HEK293 (cell line): ENCODE measurements at regions not wholly inside any gene's neighbourhood (a gene's known extent, or its start where the extent isn't known, plus 50 kb on each side); places are given as distances from the start of the nearest gene placed in this dataset.
A peak's percentile ranks its signal among the peaks of the same experiment; 100 is the strongest.

ENCODE experiments used
- ATF2 ChIP-seq: fragments of 450-650 bp; formaldehyde crosslinking; IDR thresholded peaks from 2 replicates; pipeline ENCODE4 v1.5.1; 2016; ENCODE audit warnings: missing biosample characterization, missing genetic modification characterization, low read depth
- BCL11A ChIP-seq: fragments of 450-650 bp; formaldehyde crosslinking; IDR thresholded peaks from 2 replicates; pipeline ENCODE4 v1.5.1; 2016; ENCODE audit warnings: low read depth, missing biosample characterization, missing genetic modification characterization
- HOXA7 ChIP-seq: sonication (generic); formaldehyde crosslinking; IDR thresholded peaks from 2 replicates; pipeline ENCODE4 v1.8.1; 2022; ENCODE audit warnings: missing genetic modification reagents, borderline replicate concordance
- KLF16 ChIP-seq: fragments of 450-650 bp; formaldehyde crosslinking; IDR thresholded peaks from 2 replicates; pipeline ENCODE4 v1.5.1; 2017; ENCODE audit warnings: missing biosample characterization, missing genetic modification characterization
- KLF9 ChIP-seq: fragments of 450-650 bp; formaldehyde crosslinking; IDR thresholded peaks from 2 replicates; pipeline ENCODE4 v1.5.1; 2016; ENCODE audit warnings: missing biosample characterization, missing genetic modification characterization, low read depth
- MZF1 ChIP-seq: fragments of 450-650 bp; formaldehyde crosslinking; IDR thresholded peaks from 2 replicates; pipeline ENCODE4 v1.5.1; 2017; ENCODE audit warnings: missing biosample characterization, missing genetic modification characterization, borderline replicate concordance
- SETDB1 ChIP-seq: IDR thresholded peaks from one replicate; pipeline ENCODE4 v1.6.1; 2017; ENCODE audit warnings: mild to moderate bottlenecking, low read length, moderate library complexity, mixed read lengths; ENCODE audit not compliant: insufficient read length
- TCF7L2 ChIP-seq: IDR thresholded peaks from 2 replicates; pipeline ENCODE4 v1.6.1; 2011; ENCODE audit warnings: low read depth, mild to moderate bottlenecking, inconsistent platforms, low read length, moderate library complexity, borderline replicate concordance
- TRIM28 ChIP-seq: IDR thresholded peaks from 2 replicates; pipeline ENCODE4 v1.6.1; 2011; ENCODE audit warnings: low read length, control low read depth, borderline replicate concordance
- TSHZ1 ChIP-seq: fragments of 450-650 bp; formaldehyde crosslinking; IDR thresholded peaks from 2 replicates; pipeline ENCODE4 v1.5.1; 2016; ENCODE audit warnings: missing biosample characterization, missing genetic modification characterization, borderline replicate concordance
- ZBTB48 ChIP-seq: fragments of 450-650 bp; formaldehyde crosslinking; IDR thresholded peaks from 2 replicates; pipeline ENCODE4 v1.5.1; 2016; ENCODE audit warnings: missing biosample characterization, missing genetic modification characterization
- ZFP3 ChIP-seq: fragments of 450-650 bp; formaldehyde crosslinking; IDR thresholded peaks from 2 replicates; pipeline ENCODE4 v1.5.1; 2016; ENCODE audit warnings: low read depth, missing biosample characterization, missing genetic modification characterization
- ZNF221 ChIP-seq: fragments of 450-650 bp; formaldehyde crosslinking; IDR thresholded peaks from 2 replicates; pipeline ENCODE4 v1.5.1; 2017; ENCODE audit warnings: missing biosample characterization, missing genetic modification characterization, borderline replicate concordance
- ZNF335 ChIP-seq: fragments of 450-650 bp; formaldehyde crosslinking; conservative IDR thresholded peaks from 2 replicates; pipeline ENCODE4 v1.5.1; 2016; ENCODE audit warnings: missing biosample characterization, missing genetic modification characterization
- ZNF341 ChIP-seq: fragments of 450-650 bp; formaldehyde crosslinking; IDR thresholded peaks from 2 replicates; pipeline ENCODE4; 2016; ENCODE audit warnings: low read depth, missing biosample characterization, missing genetic modification characterization
- ZNF366 ChIP-seq: fragments of 450-650 bp; formaldehyde crosslinking; conservative IDR thresholded peaks from 2 replicates; pipeline ENCODE4 v1.5.1; 2016; ENCODE audit warnings: missing biosample characterization, missing genetic modification characterization
- ZNF501 ChIP-seq: fragments of 450-650 bp; formaldehyde crosslinking; IDR thresholded peaks from 2 replicates; pipeline ENCODE4 v1.5.1; 2016; ENCODE audit warnings: missing biosample characterization, missing genetic modification characterization
- ZNF561 ChIP-seq: fragments of 450-650 bp; IDR thresholded peaks from 2 replicates; pipeline ENCODE4 v1.5.1; 2018; ENCODE audit warnings: missing biosample characterization, missing genetic modification characterization, borderline replicate concordance
- ZNF596 ChIP-seq: fragments of 450-650 bp; IDR thresholded peaks from 2 replicates; pipeline ENCODE4 v1.5.0; 2018; ENCODE audit warnings: missing biosample characterization, mild to moderate bottlenecking, missing genetic modification characterization, moderate library complexity
- TF ChIP-seq, protein P1 (sequence below): fragments of 450-650 bp; formaldehyde crosslinking; IDR thresholded peaks from 2 replicates; pipeline ENCODE4 v1.5.1; 2016; ENCODE audit warnings: missing biosample characterization, missing genetic modification characterization
- TF ChIP-seq, protein P2 (sequence below): fragments of 450-650 bp; formaldehyde crosslinking; conservative IDR thresholded peaks from 2 replicates; pipeline ENCODE4 v1.5.1; 2016; ENCODE audit warnings: low read depth, missing biosample characterization, missing genetic modification characterization
- TF ChIP-seq, protein P3 (sequence below): fragments of 450-650 bp; IDR thresholded peaks from 2 replicates; pipeline ENCODE4 v1.5.1; 2018; ENCODE audit warnings: missing biosample characterization, mild to moderate bottlenecking, missing genetic modification characterization
- TF ChIP-seq, protein P4 (sequence below): fragments of 450-650 bp; formaldehyde crosslinking; IDR thresholded peaks from 2 replicates; pipeline ENCODE4 v1.5.1; 2016; ENCODE audit warnings: missing biosample characterization, missing genetic modification characterization

DNA sequence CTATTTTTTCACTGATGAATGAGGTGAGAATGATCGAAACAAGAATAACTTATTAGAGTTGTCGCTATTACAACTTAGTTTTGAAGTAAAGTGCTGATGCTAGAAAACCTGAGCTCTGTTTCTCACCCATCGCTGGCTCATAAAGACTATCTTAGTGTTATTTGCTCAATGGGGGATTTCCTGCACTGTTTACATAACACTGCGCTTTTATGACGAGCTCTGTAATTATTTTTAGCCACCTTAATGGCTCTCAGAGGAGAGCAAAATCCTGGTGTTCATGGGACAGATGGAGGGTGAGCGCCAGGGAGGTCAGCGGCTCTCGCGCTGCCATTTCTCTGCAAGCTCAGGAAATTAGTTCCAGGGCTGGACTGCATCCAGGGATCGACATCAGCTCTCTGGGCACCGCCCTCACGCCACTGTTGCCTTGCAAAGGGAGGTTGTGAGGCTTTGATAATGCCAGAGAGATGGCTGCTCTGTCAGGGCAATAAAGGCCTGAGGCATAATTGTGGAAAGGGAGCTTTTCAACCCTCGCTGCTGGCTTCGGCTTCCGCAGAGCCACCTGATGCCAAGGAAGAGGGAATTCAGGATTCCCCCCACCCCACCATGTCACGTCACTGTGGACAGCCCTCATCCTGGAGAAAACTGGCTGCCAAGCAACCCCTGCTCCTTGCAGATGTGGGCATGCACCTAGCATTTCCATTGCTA, 72.0 kb downstream of the DACT2 start (continued):
- TF ChIP-seq TSHZ1 (tag by site-specific recombination) (peak; percentile 55; the same call in 1 of the 2 replicates), ZNF596 (tag by site-specific recombination) (peak; percentile 38; the same call in 1 of the 2 replicates), SETDB1 (peak; percentile 26), MZF1 (tag by site-specific recombination) (peak; percentile 95), TCF7L2 (no peak), ZFP3 (tag by site-specific recombination) (no peak), HOXA7 (CRISPR knock-in tag) (no peak), ZNF501 (tag by site-specific recombination) (no peak; the same call in 1 of the 2 replicates), BCL11A (tag by site-specific recombination) (no peak), ZNF561 (peak; percentile 90), TRIM28 (peak; percentile 92), KLF16 (no peak), ATF2 (tag by site-specific recombination) (peak; percentile 27; the same call in 1 of the 2 replicates), ZBTB48 (tag by site-specific recombination) (peak; percentile 82), ZNF366 (tag by site-specific recombination) (0 out of 2 replicates have a peak, but pooled peaks have one; percentile 23), ZNF221 (tag by site-specific recombination) (no peak), KLF9 (tag by site-specific recombination) (peak; percentile 42; the same call in 1 of the 2 replicates), ZNF341 (tag by site-specific recombination) (peak; percentile 54), ZNF335 (tag by site-specific recombination) (peak; percentile 81)
- TF ChIP-seq, protein P1, sequence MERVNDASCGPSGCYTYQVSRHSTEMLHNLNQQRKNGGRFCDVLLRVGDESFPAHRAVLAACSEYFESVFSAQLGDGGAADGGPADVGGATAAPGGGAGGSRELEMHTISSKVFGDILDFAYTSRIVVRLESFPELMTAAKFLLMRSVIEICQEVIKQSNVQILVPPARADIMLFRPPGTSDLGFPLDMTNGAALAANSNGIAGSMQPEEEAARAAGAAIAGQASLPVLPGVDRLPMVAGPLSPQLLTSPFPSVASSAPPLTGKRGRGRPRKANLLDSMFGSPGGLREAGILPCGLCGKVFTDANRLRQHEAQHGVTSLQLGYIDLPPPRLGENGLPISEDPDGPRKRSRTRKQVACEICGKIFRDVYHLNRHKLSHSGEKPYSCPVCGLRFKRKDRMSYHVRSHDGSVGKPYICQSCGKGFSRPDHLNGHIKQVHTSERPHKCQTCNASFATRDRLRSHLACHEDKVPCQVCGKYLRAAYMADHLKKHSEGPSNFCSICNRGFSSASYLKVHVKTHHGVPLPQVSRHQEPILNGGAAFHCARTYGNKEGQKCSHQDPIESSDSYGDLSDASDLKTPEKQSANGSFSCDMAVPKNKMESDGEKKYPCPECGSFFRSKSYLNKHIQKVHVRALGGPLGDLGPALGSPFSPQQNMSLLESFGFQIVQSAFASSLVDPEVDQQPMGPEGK (tag by site-specific recombination), result peak; percentile 29; the same call in 1 of the 2 replicates
- TF ChIP-seq, protein P2, sequence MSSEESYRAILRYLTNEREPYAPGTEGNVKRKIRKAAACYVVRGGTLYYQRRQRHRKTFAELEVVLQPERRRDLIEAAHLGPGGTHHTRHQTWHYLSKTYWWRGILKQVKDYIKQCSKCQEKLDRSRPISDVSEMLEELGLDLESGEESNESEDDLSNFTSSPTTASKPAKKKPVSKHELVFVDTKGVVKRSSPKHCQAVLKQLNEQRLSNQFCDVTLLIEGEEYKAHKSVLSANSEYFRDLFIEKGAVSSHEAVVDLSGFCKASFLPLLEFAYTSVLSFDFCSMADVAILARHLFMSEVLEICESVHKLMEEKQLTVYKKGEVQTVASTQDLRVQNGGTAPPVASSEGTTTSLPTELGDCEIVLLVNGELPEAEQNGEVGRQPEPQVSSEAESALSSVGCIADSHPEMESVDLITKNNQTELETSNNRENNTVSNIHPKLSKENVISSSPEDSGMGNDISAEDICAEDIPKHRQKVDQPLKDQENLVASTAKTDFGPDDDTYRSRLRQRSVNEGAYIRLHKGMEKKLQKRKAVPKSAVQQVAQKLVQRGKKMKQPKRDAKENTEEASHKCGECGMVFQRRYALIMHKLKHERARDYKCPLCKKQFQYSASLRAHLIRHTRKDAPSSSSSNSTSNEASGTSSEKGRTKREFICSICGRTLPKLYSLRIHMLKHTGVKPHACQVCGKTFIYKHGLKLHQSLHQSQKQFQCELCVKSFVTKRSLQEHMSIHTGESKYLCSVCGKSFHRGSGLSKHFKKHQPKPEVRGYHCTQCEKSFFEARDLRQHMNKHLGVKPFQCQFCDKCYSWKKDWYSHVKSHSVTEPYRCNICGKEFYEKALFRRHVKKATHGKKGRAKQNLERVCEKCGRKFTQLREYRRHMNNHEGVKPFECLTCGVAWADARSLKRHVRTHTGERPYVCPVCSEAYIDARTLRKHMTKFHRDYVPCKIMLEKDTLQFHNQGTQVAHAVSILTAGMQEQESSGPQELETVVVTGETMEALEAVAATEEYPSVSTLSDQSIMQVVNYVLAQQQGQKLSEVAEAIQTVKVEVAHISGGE, result 0 out of 2 replicates have a peak, but pooled peaks have one; percentile 15
- TF ChIP-seq, protein P3, sequence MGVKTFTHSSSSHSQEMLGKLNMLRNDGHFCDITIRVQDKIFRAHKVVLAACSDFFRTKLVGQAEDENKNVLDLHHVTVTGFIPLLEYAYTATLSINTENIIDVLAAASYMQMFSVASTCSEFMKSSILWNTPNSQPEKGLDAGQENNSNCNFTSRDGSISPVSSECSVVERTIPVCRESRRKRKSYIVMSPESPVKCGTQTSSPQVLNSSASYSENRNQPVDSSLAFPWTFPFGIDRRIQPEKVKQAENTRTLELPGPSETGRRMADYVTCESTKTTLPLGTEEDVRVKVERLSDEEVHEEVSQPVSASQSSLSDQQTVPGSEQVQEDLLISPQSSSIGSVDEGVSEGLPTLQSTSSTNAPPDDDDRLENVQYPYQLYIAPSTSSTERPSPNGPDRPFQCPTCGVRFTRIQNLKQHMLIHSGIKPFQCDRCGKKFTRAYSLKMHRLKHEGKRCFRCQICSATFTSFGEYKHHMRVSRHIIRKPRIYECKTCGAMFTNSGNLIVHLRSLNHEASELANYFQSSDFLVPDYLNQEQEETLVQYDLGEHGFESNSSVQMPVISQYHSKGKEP (tag by site-specific recombination), result peak; percentile 94
- TF ChIP-seq, protein P4, sequence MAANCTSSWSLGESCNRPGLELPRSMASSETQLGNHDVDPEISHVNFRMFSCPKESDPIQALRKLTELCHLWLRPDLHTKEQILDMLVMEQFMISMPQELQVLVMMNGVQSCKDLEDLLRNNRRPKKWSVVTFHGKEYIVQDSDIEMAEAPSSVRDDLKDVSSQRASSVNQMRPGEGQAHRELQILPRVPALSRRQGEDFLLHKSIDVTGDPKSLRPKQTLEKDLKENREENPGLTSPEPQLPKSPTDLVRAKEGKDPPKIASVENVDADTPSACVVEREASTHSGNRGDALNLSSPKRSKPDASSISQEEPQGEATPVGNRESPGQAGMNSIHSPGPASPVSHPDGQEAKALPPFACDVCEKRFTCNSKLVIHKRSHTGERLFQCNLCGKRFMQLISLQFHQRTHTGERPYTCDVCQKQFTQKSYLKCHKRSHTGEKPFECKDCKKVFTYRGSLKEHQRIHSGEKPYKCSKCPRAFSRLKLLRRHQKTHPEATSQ (tag by site-specific recombination), result no peak
